HG03175 (cell line): ENCODE measurements at regions not wholly inside any gene's neighbourhood (a gene's known extent, or its start where the extent isn't known, plus 50 kb on each side); places are given as distances from the start of the nearest gene placed in this dataset.
"Not testable (repeated sequence)": the region's sequence is repeated elsewhere in the genome, so short reads cannot be mapped to it uniquely, and the experiment has no call there.

Experiments used
- ATAC-seq: cut with Tn5 transposase; IDR thresholded peaks from one replicate; pipeline ENCODE4 v1.9.1; 2021; ENCODE audit warnings: mild to moderate bottlenecking, moderate library complexity; ENCODE audit not compliant: unreplicated experiment

- no peak for ATAC-seq
Observed at GRCh38 chr6:21741221-21742109, 147.9 kb downstream of the SOX4 start.

DNA sequence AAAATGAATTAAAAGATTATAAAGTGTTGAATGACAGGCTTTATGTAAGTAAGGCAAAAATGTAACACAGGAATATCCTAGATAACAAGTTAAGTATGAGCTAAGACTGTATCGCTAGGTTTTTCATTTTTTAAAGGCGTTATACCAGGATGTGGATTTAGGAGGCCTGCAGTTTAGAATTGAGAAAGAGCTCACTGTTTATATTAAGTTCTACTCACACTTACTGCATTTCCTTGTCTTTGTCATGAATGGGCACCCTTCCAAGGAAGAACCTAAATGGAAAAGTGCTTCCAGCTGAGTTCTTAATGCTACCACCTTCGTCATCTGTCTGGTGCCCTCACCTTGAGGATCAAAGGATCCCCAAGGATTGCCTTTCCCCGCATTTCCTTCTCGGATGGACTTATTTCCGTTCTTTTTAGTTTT, 148.7 kb downstream of the SOX4 start:
- no peak for ATAC-seq

GRCh38 chr6:21744331-21744730, 150.8 kb downstream of the SOX4 start:
- ATAC-seq, result no peak

- no peak for ATAC-seq
Observed at GRCh38 chr6:21745543-21746337, 152.2 kb downstream of the SOX4 start.

GRCh38 chr6:21747441-21747840, 153.9 kb downstream of the SOX4 start:
- no peak for ATAC-seq

DNA sequence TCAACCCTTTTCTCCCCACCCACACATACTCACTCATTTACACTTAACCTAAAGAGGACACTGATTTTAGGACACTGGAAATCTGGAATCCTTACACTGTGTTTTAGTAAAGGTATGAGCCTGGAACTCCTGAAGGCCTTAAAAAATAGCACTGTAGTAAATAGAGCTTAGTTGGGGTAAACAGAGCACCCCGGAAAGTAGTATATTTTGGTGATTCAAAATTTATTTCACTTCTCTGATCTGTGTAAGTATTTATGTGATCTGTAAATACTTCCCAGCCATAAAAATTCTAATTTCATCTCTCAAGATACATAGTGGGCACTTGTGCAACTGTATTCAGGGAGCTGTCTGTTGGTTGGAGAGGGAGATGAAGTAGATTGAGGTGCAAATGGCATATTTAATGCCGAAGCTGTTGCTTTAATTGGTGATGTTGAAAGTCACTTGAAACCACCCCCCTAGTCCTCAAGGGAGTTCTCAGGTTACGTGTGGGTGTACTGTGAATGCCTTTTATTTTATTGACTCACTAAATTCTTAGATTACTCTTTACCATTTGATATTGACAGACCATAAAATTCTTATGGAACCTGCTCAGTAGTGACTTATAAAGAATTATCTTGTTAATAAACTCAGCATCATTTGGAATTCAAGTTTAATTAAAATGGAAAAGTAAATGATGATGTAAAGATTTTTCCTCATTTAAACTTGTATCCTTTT, 154.9 kb downstream of the SOX4 start:
- no peak for ATAC-seq

- ATAC-seq, result no peak
Observed at GRCh38 chr6:21749754-21750153, 156.2 kb downstream of the SOX4 start.

GRCh38 chr6:21750575-21750974, 157.0 kb downstream of the SOX4 start:
- ATAC-seq, result no peak

- no peak for ATAC-seq
Observed at GRCh38 chr6:21751608-21752007, 158.1 kb downstream of the SOX4 start.

DNA sequence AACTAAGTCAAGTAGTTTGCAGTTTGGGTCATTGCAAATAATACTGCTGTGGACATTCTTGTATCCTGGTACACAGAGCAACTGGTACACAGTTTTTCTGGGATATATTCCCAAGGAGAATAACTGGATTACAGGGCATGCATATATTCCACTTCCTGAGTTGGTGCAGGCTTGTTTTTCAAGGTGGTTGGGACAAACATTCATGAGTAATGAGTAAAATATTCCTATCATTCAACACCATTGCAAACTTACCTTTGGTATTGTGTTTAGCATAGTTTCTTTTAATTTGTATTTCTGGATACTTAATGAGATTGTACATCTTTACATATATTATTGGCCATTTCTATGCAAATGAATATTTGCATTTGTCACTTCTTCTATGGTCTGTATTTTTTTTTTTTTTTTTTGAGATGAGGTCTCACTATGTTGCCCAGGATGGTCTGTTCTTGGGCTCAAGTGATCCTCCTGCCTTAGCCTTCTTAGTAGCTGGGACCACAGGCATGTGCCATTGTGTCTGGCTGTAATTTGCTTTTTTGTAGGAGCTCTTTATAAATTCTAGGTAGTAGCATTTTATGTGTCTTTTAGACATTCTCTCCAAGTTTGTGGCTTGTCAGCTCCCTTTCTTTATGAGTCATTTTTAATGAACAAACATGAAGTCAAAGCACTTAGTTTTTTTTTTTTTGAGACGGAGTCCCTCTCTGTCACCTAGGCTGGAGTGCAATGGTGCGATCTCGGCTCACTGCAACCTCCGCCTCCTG, 158.7 kb downstream of the SOX4 start:
- no peak for ATAC-seq

DNA sequence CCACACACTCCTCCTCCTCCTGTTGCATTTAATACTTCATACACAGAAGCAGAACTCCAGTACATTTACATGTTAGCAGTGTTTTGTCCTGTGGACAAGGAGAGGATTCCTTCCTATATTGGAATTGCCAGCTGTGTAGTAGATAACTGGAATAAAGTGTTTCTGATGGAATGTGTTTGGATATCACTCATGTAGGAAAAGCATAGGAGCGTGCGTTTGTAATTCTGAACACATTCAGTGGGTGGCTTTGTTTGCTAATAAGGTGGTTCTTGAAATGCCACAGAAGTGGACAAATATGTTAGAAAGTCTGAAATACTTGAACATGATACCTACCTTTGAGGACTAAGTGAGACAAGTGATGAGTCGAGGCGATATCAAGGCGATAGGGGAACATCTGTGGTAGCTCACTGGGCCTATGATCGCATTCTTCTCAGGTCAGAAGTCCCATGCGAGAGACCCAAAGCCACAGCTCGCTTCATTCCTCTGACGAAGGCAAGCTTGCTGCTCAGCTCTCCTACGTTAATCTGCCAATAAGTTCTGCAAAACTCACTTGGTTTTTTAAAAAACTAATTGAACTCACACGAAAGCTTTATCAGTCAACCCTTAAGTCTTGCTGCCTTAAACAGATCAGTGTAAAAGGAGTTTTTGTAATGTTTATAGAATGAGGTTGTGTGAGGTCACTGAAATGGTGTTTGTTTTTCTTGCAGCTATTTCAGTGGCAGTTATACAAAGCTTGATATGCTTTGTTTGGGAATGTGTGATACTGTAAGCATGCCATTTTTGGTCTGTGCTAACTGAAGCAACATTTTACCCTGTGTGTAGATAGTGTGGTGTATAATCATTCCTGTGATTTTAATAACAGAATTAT, 159.9 kb downstream of the SOX4 start:
- no peak for ATAC-seq

GRCh38 chr6:21754891-21755290, 161.3 kb downstream of the SOX4 start:
- ATAC-seq, result no peak

- no peak for ATAC-seq
Observed at GRCh38 chr6:21756487-21756886, 162.9 kb downstream of the SOX4 start.

- not testable (repeated sequence) for ATAC-seq
Observed at GRCh38 chr6:21757392-21757791, 163.8 kb downstream of the SOX4 start.

DNA sequence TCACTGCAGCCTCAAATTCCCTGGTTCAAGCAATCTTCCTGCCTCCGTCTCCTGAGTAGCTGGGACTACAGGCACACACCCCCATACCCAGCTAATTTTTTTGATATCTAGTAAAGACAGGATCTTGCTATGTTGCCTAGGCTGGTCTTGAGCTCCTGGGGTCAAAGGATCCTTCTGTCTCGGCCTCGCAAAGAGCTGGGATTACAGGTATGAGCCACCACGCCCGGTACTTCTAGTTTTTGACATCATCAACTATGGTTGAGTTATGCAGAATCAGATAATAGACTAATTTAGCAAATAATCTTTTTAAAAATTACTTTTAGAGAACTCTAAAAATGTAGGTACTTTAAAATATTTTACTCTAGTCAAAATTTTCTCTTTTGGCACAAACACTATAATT, 166.2 kb downstream of the SOX4 start:
- no peak for ATAC-seq

DNA sequence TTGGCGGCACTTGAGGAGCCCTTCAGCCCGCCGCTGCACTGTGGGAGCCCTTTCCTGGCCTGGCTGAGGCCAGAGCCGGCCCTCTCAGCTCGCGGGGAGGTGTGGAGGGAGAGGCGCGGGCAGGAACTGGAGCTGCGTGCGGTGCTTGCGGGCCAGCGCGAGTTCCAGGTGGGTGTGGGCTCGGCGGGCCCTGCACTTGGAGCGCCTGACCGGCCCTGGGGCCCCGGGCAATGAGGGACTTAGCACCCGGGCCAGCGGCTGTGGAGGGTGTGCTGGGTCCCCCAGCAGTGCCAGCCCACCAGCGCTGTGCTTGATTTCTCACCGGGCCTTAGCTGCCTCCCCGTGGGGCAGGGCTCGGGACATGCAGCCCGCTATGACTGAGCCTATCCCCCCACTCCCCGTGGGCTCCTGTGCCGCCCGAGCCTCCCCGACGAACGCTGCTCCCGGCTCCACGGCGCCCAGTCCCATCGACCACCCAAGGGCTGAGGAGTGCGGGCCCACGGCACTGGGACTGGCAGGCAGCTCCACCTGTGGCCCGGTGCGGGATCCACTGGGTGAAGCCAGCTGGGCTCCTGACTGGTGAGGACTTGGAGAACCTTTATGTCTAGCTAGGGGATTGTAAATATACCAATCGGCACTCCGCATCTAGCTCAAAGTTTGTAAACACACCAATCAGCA, 167.6 kb downstream of the SOX4 start:
- not testable (repeated sequence) for ATAC-seq

GRCh38 chr6:21764989-21765388, 171.4 kb downstream of the SOX4 start:
- ATAC-seq, result no peak

DNA sequence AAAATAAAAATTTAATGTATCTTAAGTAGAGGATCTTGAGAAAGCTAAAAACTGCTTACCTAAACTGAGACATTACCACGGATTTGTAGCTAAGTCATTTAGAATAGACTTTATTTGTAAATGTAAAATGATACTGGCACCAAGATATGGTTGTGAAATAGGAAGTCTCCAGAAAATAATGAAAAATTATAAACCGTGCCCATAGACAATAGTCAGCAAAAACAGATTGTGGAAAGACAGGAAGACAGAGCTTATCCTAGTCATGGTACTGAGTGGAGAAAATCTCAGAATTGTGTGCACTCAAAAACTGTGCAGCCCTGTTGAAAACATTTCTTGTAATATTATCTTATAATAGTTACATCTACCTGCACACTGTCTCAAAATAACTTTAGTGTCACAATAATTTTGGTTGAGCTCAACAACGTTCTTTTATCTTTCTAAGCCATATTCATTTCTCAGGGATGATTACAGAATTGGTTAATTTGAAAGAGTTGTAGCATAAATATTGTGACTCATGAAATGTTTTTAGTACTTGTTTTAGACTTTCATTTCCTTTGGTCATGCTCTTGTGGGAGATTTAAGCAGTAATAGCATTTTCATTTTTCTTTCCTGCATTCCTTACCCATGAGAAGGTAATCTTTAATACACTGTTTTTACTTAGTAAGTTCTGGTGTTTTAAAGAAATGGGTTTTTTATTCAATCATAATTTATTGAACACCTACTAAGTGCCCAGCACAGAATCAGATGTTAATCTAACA, 174.5 kb downstream of the SOX4 start:
- ATAC-seq, result no peak
